Upper lobe of left lung (tissue), 6 donors: ENCODE measurements at regions not wholly inside any gene's neighbourhood (a gene's known extent, or its start where the extent isn't known, plus 50 kb on each side); places are given as distances from the start of the nearest gene placed in this dataset.
A peak's percentile ranks its signal among the peaks of the same experiment; 100 is the strongest.
"Not testable (repeated sequence)": the region's sequence is repeated elsewhere in the genome, so short reads cannot be mapped to it uniquely, and the experiment has no call there.

Experiments
- ATAC-seq, 2 donors: fragments of 200-7000 bp; cut with Tn5 transposase; one replicate each; pipeline ENCODE4 v1.9.1; 2022; ENCODE audit warnings: mild to moderate bottlenecking in 2 of 2, moderate library complexity in 2 of 2; ENCODE audit not compliant: low FRiP score in 2 of 2
- DNase-seq, 2 donors: peaks; one replicate each; pipeline ENCODE4 v3.0.0-alpha.2; 2019 to 2020
- H3K27ac ChIP-seq, 4 donors: fragments of 200-600 bp; sonication (generic); one replicate each; pipeline ENCODE4 v1.5.1; 2016 to 2019
- H3K27me3 ChIP-seq, 4 donors: fragments of 200-600 bp; sonication (generic); one replicate each; pipeline ENCODE4 v1.5.1; 2017 to 2019
- H3K36me3 ChIP-seq, 4 donors: fragments of 200-600 bp; sonication (generic); one replicate each; pipeline ENCODE4 v1.5.1; 2016 to 2019
- H3K4me1 ChIP-seq, 4 donors: fragments of 200-600 bp; sonication (generic); one replicate each; pipeline ENCODE4 v1.5.1; 2018 to 2019
- H3K4me3 ChIP-seq, 4 donors: fragments of 200-600 bp; sonication (generic); one replicate each; pipeline ENCODE4 v1.5.1; 2017 to 2019; ENCODE audit warnings: mild to moderate bottlenecking in 2 of 4, moderate library complexity in 1 of 4
- H3K9me3 ChIP-seq, 4 donors: fragments of 200-600 bp; sonication (generic); one replicate each; pipeline ENCODE4 v1.5.1; 2018 to 2019
- CTCF ChIP-seq, 6 experiments: fragments of 450-650 bp in 4 of 6; fragments of 200-600 bp in 2 of 6; sonication (generic) in 2 of 6; IDR thresholded peaks; one replicate each; pipeline ENCODE4 v1.5.1; 2016 to 2019; ENCODE audit warnings: antibody characterized with exemption in 6 of 6
- EP300 ChIP-seq, 4 donors: sonication (generic); formaldehyde crosslinking; IDR thresholded peaks; one replicate each; pipeline ENCODE4 v1.5.1; 2017; ENCODE audit warnings: antibody characterized with exemption in 4 of 4, control low read depth in 2 of 4
- POLR2A ChIP-seq, 4 donors: fragments of 450-650 bp; IDR thresholded peaks; one replicate each; pipeline ENCODE4 v1.5.1; 2016 to 2017; ENCODE audit warnings: antibody characterized with exemption in 4 of 4, mild to moderate bottlenecking in 2 of 4
- POLR2AphosphoS5 ChIP-seq, 2 donors: sonication (generic); formaldehyde crosslinking; IDR thresholded peaks; one replicate each; pipeline ENCODE4 v1.5.1; 2017; ENCODE audit warnings: antibody characterized with exemption in 2 of 2
- WGBS, 2 donors: methylation state at CpG; one replicate each; pipeline ENCODE4 v1.1.5; 2017 to 2018; 5-methylcytosine and 5-hydroxymethylcytosine counted together
- donor health status: DM: no; HTN: no; CAD: no; lungs with moderate emphysema.
- donor health status: DM: no; HTN: yes; CAD: no; lungs with severe emphysema.

- ATAC-seq (no peak), DNase-seq (no peak)
- Histone ChIP-seq H3K27ac (no peak overlapping the region), H3K9me3 (no peaks in the 10 kb centered on the region), H3K36me3 (no peaks in the 10 kb centered on the region), H3K4me3 (no peak overlapping the region), H3K4me1 (no peaks in the 10 kb centered on the region), H3K27me3 (no peaks in the 10 kb centered on the region)
- 65 to 72% methylated on average over 1 of the region's 1 CpG for WGBS, 2 donors
- peak in 2 of 6 experiments; percentile 20 to 21 for TF ChIP-seq CTCF (IDR thresholded peaks at IDR 0.05)
- TF ChIP-seq POLR2A (IDR thresholded peaks at IDR 0.05): no peak
Observed at GRCh38 chr4:45442466-45442865, 681.4 kb downstream of the GABRG1 start.

- Histone ChIP-seq H3K27me3 (no peaks in the 10 kb centered on the region), H3K36me3 (no peaks in the 10 kb centered on the region), H3K4me3 (no peak overlapping the region), H3K9me3 (no peaks in the 10 kb centered on the region), H3K4me1 (no peaks in the 10 kb centered on the region), H3K27ac (no peak overlapping the region)
- ATAC-seq (no peak), DNase-seq (no peak)
- WGBS, 2 donors: 54 to 56% methylated on average over 2 of the region's 2 CpGs
- no peak for TF ChIP-seq EP300 (IDR thresholded peaks at IDR 0.05)
- TF ChIP-seq CTCF (IDR thresholded peaks at IDR 0.05): no peak
- TF ChIP-seq POLR2AphosphoS5 (IDR thresholded peaks at IDR 0.05): no peak
Observed at GRCh38 chr4:45438047-45438446, 685.8 kb downstream of the GABRG1 start.

- Histone ChIP-seq H3K27me3 (no peaks in the 10 kb centered on the region), H3K9me3 (no peaks in the 10 kb centered on the region), H3K4me3 (no peak overlapping the region), H3K36me3 (no peaks in the 10 kb centered on the region), H3K27ac (no peak overlapping the region), H3K4me1 (no peaks in the 10 kb centered on the region)
- no peak for TF ChIP-seq EP300 (IDR thresholded peaks at IDR 0.05)
- no peak for TF ChIP-seq CTCF (IDR thresholded peaks at IDR 0.05)
- TF ChIP-seq POLR2A (IDR thresholded peaks at IDR 0.05): no peak
- no peak for TF ChIP-seq POLR2AphosphoS5 (IDR thresholded peaks at IDR 0.05)
- DNase-seq (no peak), ATAC-seq (no peak)
- 50 to 89% methylated on average over 1 of the region's 1 CpG for WGBS, 2 donors
Observed at GRCh38 chr4:45437381-45437780, 686.5 kb downstream of the GABRG1 start.

- Histone ChIP-seq H3K4me3 (no peak overlapping the region), H3K36me3 (no peaks in the 10 kb centered on the region), H3K9me3 (no peaks in the 10 kb centered on the region), H3K27me3 (no peaks in the 10 kb centered on the region), H3K4me1 (no peaks in the 10 kb centered on the region), H3K27ac (no peak overlapping the region)
- ATAC-seq (no peak), DNase-seq (no peak)
- TF ChIP-seq POLR2A (IDR thresholded peaks at IDR 0.05) (no peak), POLR2AphosphoS5 (IDR thresholded peaks at IDR 0.05) (no peak), CTCF (IDR thresholded peaks at IDR 0.05) (no peak), EP300 (IDR thresholded peaks at IDR 0.05) (no peak)
- WGBS, 2 donors: 65 to 73% methylated on average over 1 of the region's 1 CpG
Observed at GRCh38 chr4:45425135-45425534, 698.7 kb downstream of the GABRG1 start.

GRCh38 chr4:45423896-45424295, 697.5 kb upstream of the GNPDA2 start:
- Histone ChIP-seq H3K9me3 (no peaks in the 10 kb centered on the region), H3K4me1 (no peaks in the 10 kb centered on the region), H3K4me3 (no peak overlapping the region), H3K27me3 (no peaks in the 10 kb centered on the region), H3K36me3 (no peaks in the 10 kb centered on the region), H3K27ac (no peak overlapping the region)
- 73 to 78% methylated on average over 3 of the region's 3 CpGs for WGBS, 2 donors
- no peak for TF ChIP-seq POLR2AphosphoS5 (IDR thresholded peaks at IDR 0.05)
- TF ChIP-seq CTCF (IDR thresholded peaks at IDR 0.05): no peak
- TF ChIP-seq EP300 (IDR thresholded peaks at IDR 0.05): no peak
- TF ChIP-seq POLR2A (IDR thresholded peaks at IDR 0.05): no peak
- ATAC-seq (no peak), DNase-seq (no peak)

GRCh38 chr4:45420091-45420674, 693.8 kb upstream of the GNPDA2 start:
- H3K4me1 ChIP-seq, H3K27ac ChIP-seq, ATAC-seq, H3K27me3 ChIP-seq, H3K9me3 ChIP-seq, H3K4me3 ChIP-seq, H3K36me3 ChIP-seq: not testable (repeated sequence)
- peak in 1 of 2 donors; percentile 71 for DNase-seq
- WGBS, 2 donors: 97 to 100% methylated on average over 2 to 18 of the region's 21 CpGs
